OCI-LY3 (cell line): ENCODE measurements at regions not wholly inside any gene's neighbourhood (a gene's known extent, or its start where the extent isn't known, plus 50 kb on each side); places are given as distances from the start of the nearest gene placed in this dataset.

Experiments
- H2AFZ ChIP-seq: fragments of 200-600, 300-600 bp; shearing (Covaris generic); 2 replicates; pipeline ENCODE4 v1.6.0; 2014; ENCODE audit warnings: antibody characterized with exemption, low read depth, low read length
- H3K27ac ChIP-seq: fragments of 200-600, 300-600 bp; sonication (generic); 2 replicates; pipeline ENCODE4 v1.5.1; 2014; ENCODE audit warnings: mild to moderate bottlenecking, low read length, moderate library complexity, mixed read lengths
- H3K27me3 ChIP-seq: fragments of 200-600, 300-600 bp; sonication (generic); 2 replicates; pipeline ENCODE4 v1.6.1; 2014; ENCODE audit warnings: low read depth, low read length, mixed read lengths
- H3K36me3 ChIP-seq: fragments of 200-600, 300-600 bp; sonication (generic); replicated peaks from 2 replicates; pipeline ENCODE3; 2014; ENCODE audit warnings: low read depth, low read length, mixed read lengths
- H3K4me1 ChIP-seq: fragments of 300-600, 200-600 bp; sonication (generic); 2 replicates; pipeline ENCODE4 v1.6.1; 2014; ENCODE audit warnings: low read length, mixed read lengths
- H3K4me2 ChIP-seq: fragments of 200-600, 300-600 bp; sonication (generic); 2 replicates; pipeline ENCODE4 v1.6.1; 2014; ENCODE audit warnings: low read length, mixed read lengths
- H3K4me3 ChIP-seq: fragments of 300-600, 200-600 bp; sonication (generic); 2 replicates; pipeline ENCODE4 v1.5.1; 2014; ENCODE audit warnings: antibody characterized with exemption, mild to moderate bottlenecking, low read length, moderate library complexity
- H3K79me2 ChIP-seq: fragments of 300-600, 200-600 bp; shearing (Covaris generic); 2 replicates; pipeline ENCODE4 v1.6.1; 2014; ENCODE audit warnings: mild to moderate bottlenecking, low read length, mixed read lengths
- H3K9ac ChIP-seq: fragments of 300-600, 200-600 bp; shearing (Covaris generic); 2 replicates; pipeline ENCODE4 v1.6.0; 2014; ENCODE audit warnings: mild to moderate bottlenecking, low read length, moderate library complexity
- H3K9me3 ChIP-seq: fragments of 200-600, 300-600 bp; shearing (Covaris generic); 2 replicates; pipeline ENCODE4 v1.6.1; 2014; ENCODE audit warnings: low read length, mixed read lengths; ENCODE audit not compliant: insufficient read depth
- H4K20me1 ChIP-seq: fragments of 200-600, 300-600 bp; sonication (generic); 2 replicates; pipeline ENCODE4 v1.6.1; 2016; ENCODE audit warnings: low read length, mixed read lengths; ENCODE audit not compliant: insufficient read depth
- CTCF ChIP-seq: fragments of 200-600, 300-600 bp; sonication (generic); IDR thresholded peaks from 2 replicates; pipeline ENCODE4 v1.5.1; 2014; ENCODE audit warnings: antibody characterized with exemption, low read length, low read depth
- EZH2phosphoT487 ChIP-seq: fragments of 200-600 bp; shearing (Covaris generic); IDR thresholded peaks from 2 replicates; pipeline ENCODE4 v1.6.1; 2018; ENCODE audit warnings: antibody characterized with exemption, mixed run types, low read depth

- Histone ChIP-seq H3K9ac (no peak overlapping the region), H3K27me3 (no peaks in the 10 kb centered on the region), H3K4me2 (no peak overlapping the region), H3K27ac (no peak overlapping the region), H3K9me3 (no peaks in the 10 kb centered on the region), H4K20me1 (no peaks in the 10 kb centered on the region), H3K4me1 (no peaks in the 10 kb centered on the region), H3K4me3 (no peak overlapping the region), H2AFZ (no peak overlapping the region), H3K79me2 (no peaks in the 10 kb centered on the region), H3K36me3 (no peaks in the 10 kb centered on the region)
- TF ChIP-seq EZH2phosphoT487 (no peak), CTCF (no peak)
These were observed 808.6 kb upstream of the RAG2 start for GRCh38 chr11:37406651-37407050.

GRCh38 chr11:37404231-37404630, 806.2 kb upstream of the RAG2 start:
- Histone ChIP-seq H3K4me2 (no peak overlapping the region), H3K27me3 (no peaks in the 10 kb centered on the region), H3K27ac (no peak overlapping the region), H2AFZ (no peak overlapping the region), H3K79me2 (no peaks in the 10 kb centered on the region), H4K20me1 (no peaks in the 10 kb centered on the region), H3K36me3 (no peaks in the 10 kb centered on the region), H3K4me3 (no peak overlapping the region), H3K9me3 (no peaks in the 10 kb centered on the region), H3K4me1 (no peaks in the 10 kb centered on the region), H3K9ac (no peak overlapping the region)
- TF ChIP-seq CTCF (no peak), EZH2phosphoT487 (no peak)

GRCh38 chr11:37402663-37403062, 804.6 kb upstream of the RAG2 start:
- no peaks in the 10 kb centered on the region for H3K79me2 ChIP-seq
- no peaks in the 10 kb centered on the region for H3K4me1 ChIP-seq
- no peaks in the 10 kb centered on the region for H3K36me3 ChIP-seq
- no peaks in the 10 kb centered on the region for H3K27me3 ChIP-seq
- H4K20me1 ChIP-seq: no peaks in the 10 kb centered on the region
- H3K4me3 ChIP-seq: no peak overlapping the region
- H3K9ac ChIP-seq: no peak overlapping the region
- H3K27ac ChIP-seq: no peak overlapping the region
- no peak overlapping the region for H2AFZ ChIP-seq
- no peak overlapping the region for H3K4me2 ChIP-seq
- TF ChIP-seq CTCF: no peak
- TF ChIP-seq EZH2phosphoT487: no peak
- no peaks in the 10 kb centered on the region for H3K9me3 ChIP-seq

- H3K27me3 ChIP-seq: no peaks in the 10 kb centered on the region
- H3K27ac ChIP-seq: no peak overlapping the region
- TF ChIP-seq CTCF (no peak), EZH2phosphoT487 (no peak)
- no peaks in the 10 kb centered on the region for H3K79me2 ChIP-seq
- H3K9me3 ChIP-seq: peaks cover 6% of the 10 kb centered on the region
- no peaks in the 10 kb centered on the region for H3K36me3 ChIP-seq
- H3K4me3 ChIP-seq: no peak overlapping the region
- no peak overlapping the region for H2AFZ ChIP-seq
- H3K4me2 ChIP-seq: no peak overlapping the region
- H3K9ac ChIP-seq: no peak overlapping the region
- no peaks in the 10 kb centered on the region for H4K20me1 ChIP-seq
- H3K4me1 ChIP-seq: no peaks in the 10 kb centered on the region
These were observed 796.3 kb upstream of the RAG2 start for GRCh38 chr11:37394236-37394870.
